Neural progenitor cell (in vitro differentiated cells): ENCODE measurements at regions not wholly inside any gene's neighbourhood (a gene's known extent, or its start where the extent isn't known, plus 50 kb on each side); places are given as distances from the start of the nearest gene placed in this dataset.

Experiments
- CTCF ChIP-seq: fragments of 200-600 bp; sonication (generic); IDR thresholded peaks from 2 replicates; pipeline ENCODE4 v1.5.1; 2017; ENCODE audit warnings: antibody characterized with exemption, mild to moderate bottlenecking
- EZH2 ChIP-seq: fragments of 200-600 bp; sonication (generic); IDR thresholded peaks from 2 replicates; pipeline ENCODE4 v1.6.1; 2017; ENCODE audit warnings: antibody characterized with exemption, mild to moderate bottlenecking, moderate library complexity

- no peak for TF ChIP-seq CTCF
- no peak for TF ChIP-seq EZH2
Measured at GRCh38 chr2:52383541-52383940, 1351.6 kb upstream of the NRXN1 start.
